H9 (cell line): ENCODE measurements at regions not wholly inside any gene's neighbourhood (a gene's known extent, or its start where the extent isn't known, plus 50 kb on each side); places are given as distances from the start of the nearest gene placed in this dataset.

ENCODE experiments used
- DNase-seq: peaks from one replicate; pipeline ENCODE4 v3.0.0-alpha.2; 2017
- H2AFZ ChIP-seq: one replicate; pipeline ENCODE4 v1.6.1; 2013; ENCODE audit warnings: mild to moderate bottlenecking, low read length, control low read depth, moderate library complexity
- H2AK5ac ChIP-seq: 2 replicates; pipeline ENCODE4 v1.6.1; 2013; ENCODE audit warnings: low read length, control low read depth, mixed read lengths; ENCODE audit not compliant: insufficient read length
- H2BK120ac ChIP-seq: one replicate; pipeline ENCODE4 v1.6.1; 2013; ENCODE audit warnings: low read depth, mild to moderate bottlenecking, low read length, control low read depth, inconsistent platforms; ENCODE audit not compliant: poor library complexity, severe bottlenecking
- H2BK12ac ChIP-seq: 2 replicates; pipeline ENCODE4 v1.6.1; 2013; ENCODE audit warnings: low read length, control low read depth, mixed read lengths, low read depth; ENCODE audit not compliant: insufficient read length
- H2BK15ac ChIP-seq: 2 replicates; pipeline ENCODE4 v1.6.1; 2013; ENCODE audit warnings: low read depth, low read length, control low read depth
- H2BK20ac ChIP-seq: one replicate; pipeline ENCODE4 v1.6.1; 2013; ENCODE audit warnings: low read depth, mild to moderate bottlenecking, low read length, control low read depth, inconsistent platforms; ENCODE audit not compliant: poor library complexity, severe bottlenecking
- H2BK5ac ChIP-seq: 2 replicates; pipeline ENCODE4 v1.6.1; 2013; ENCODE audit warnings: low read length, control low read depth, mixed read lengths; ENCODE audit not compliant: insufficient read length
- H3K14ac ChIP-seq: 2 replicates; pipeline ENCODE4 v1.6.1; 2013; ENCODE audit warnings: low read length, control low read depth; ENCODE audit not compliant: insufficient read depth
- H3K18ac ChIP-seq: 2 replicates; pipeline ENCODE4 v1.6.1; 2013; ENCODE audit warnings: low read depth, mild to moderate bottlenecking, mixed read lengths, low read length, control low read depth; ENCODE audit not compliant: insufficient read length
- H3K23ac ChIP-seq: 2 replicates; pipeline ENCODE4 v1.6.1; 2013; ENCODE audit warnings: low read length, control low read depth, mixed read lengths, low read depth; ENCODE audit not compliant: insufficient read length
- H3K23me2 ChIP-seq: 2 replicates; pipeline ENCODE4 v1.6.1; 2013; ENCODE audit warnings: low read depth, mild to moderate bottlenecking, mixed read lengths, low read length, control low read depth; ENCODE audit not compliant: insufficient read length, poor library complexity, severe bottlenecking
- H3K27ac ChIP-seq: 2 replicates; pipeline ENCODE4 v1.5.1; 2013; ENCODE audit warnings: low read length, control low read depth, mixed read lengths, low read depth; ENCODE audit not compliant: insufficient read length
- H3K27me3 ChIP-seq: 2 replicates; pipeline ENCODE4 v1.6.1; 2013; ENCODE audit warnings: low read length, control low read depth, inconsistent platforms; ENCODE audit not compliant: insufficient read depth
- H3K4ac ChIP-seq: 2 replicates; pipeline ENCODE4 v1.6.1; 2013; ENCODE audit warnings: low read depth, mild to moderate bottlenecking, control low read depth, inconsistent platforms, low read length, moderate library complexity
- H3K4me1 ChIP-seq: 2 replicates; pipeline ENCODE4 v1.6.1; 2013; ENCODE audit warnings: low read length, control low read depth, inconsistent platforms; ENCODE audit not compliant: insufficient read depth
- H3K4me2 ChIP-seq: 2 replicates; pipeline ENCODE4 v1.6.1; 2013; ENCODE audit warnings: low read length, control low read depth, mixed read lengths; ENCODE audit not compliant: insufficient read length, insufficient read depth
- H3K56ac ChIP-seq: 2 replicates; pipeline ENCODE4 v1.6.1; 2013; ENCODE audit warnings: low read depth, mild to moderate bottlenecking, mixed read lengths, low read length, control low read depth; ENCODE audit not compliant: insufficient read length
- H3K79me1 ChIP-seq: 2 replicates; pipeline ENCODE4 v1.6.1; 2013; ENCODE audit warnings: low read depth, mild to moderate bottlenecking, moderate library complexity, low read length, control low read depth, inconsistent platforms; ENCODE audit not compliant: insufficient read depth, poor library complexity, severe bottlenecking
- H3K79me2 ChIP-seq: 2 replicates; pipeline ENCODE4 v1.6.1; 2013; ENCODE audit warnings: low read length, control low read depth, inconsistent platforms; ENCODE audit not compliant: insufficient read depth
- H3K9ac ChIP-seq: 2 replicates; pipeline ENCODE4 v1.6.1; 2013; ENCODE audit warnings: low read length, control low read depth, mixed read lengths; ENCODE audit not compliant: insufficient read length; ENCODE audit errors: extremely low read depth
- H3K9me3 ChIP-seq: one replicate; pipeline ENCODE4 v1.6.1; 2013; ENCODE audit warnings: low read depth, low read length, inconsistent platforms; ENCODE audit not compliant: control insufficient read depth
- H3T11ph ChIP-seq: one replicate; pipeline ENCODE4 v1.6.1; 2013; ENCODE audit warnings: mild to moderate bottlenecking, low read length, control low read depth, inconsistent platforms
- H4K20me1 ChIP-seq: one replicate; pipeline ENCODE4 v1.6.1; 2013; ENCODE audit not compliant: control insufficient read depth, insufficient read length, insufficient read depth
- H4K5ac ChIP-seq: 2 replicates; pipeline ENCODE4 v1.6.1; 2013; ENCODE audit warnings: low read depth, mild to moderate bottlenecking, mixed read lengths, low read length, control low read depth; ENCODE audit not compliant: insufficient read length
- H4K8ac ChIP-seq: replicated peaks from 2 replicates; pipeline ENCODE4 v1.6.1; 2013; ENCODE audit warnings: low read length, control low read depth, mixed read lengths, low read depth; ENCODE audit not compliant: insufficient read length
- H4K91ac ChIP-seq: 2 replicates; pipeline ENCODE4 v1.6.1; 2013; ENCODE audit warnings: low read depth, mild to moderate bottlenecking, moderate library complexity, mixed read lengths, low read length, control low read depth; ENCODE audit not compliant: insufficient read length
- H3K27ac Mint-ChIP-seq, 3 experiments: 2 replicates in 2 of 3; 3 replicates in 1 of 3; pipeline ENCODE4 v1.8.0; 2020 to 2021; ENCODE audit warnings: mixed read lengths in 3 of 3, mild to moderate bottlenecking in 1 of 3, moderate library complexity in 1 of 3
- H3K27me3 Mint-ChIP-seq: 2 replicates; pipeline ENCODE4 v1.8.0; 2021; ENCODE audit warnings: low read depth, mild to moderate bottlenecking, moderate library complexity, mixed read lengths
- H3K36me3 Mint-ChIP-seq, 3 experiments: 2 replicates in 2 of 3; 3 replicates in 1 of 3; pipeline ENCODE4 v1.8.0; 2020 to 2021; ENCODE audit warnings: low read depth in 3 of 3, mixed read lengths in 3 of 3; ENCODE audit not compliant: insufficient read depth in 1 of 3
- H3K4me1 Mint-ChIP-seq, 2 experiments: 2 replicates each; pipeline ENCODE4 v1.8.0; 2020; ENCODE audit warnings: mixed read lengths in 2 of 2
- H3K4me3 Mint-ChIP-seq, 2 experiments: 2 replicates in 1 of 2; 3 replicates in 1 of 2; pipeline ENCODE4 v1.8.0; 2020 to 2021; ENCODE audit warnings: mild to moderate bottlenecking in 2 of 2, mixed read lengths in 2 of 2, moderate library complexity in 1 of 2
- H3K9me3 Mint-ChIP-seq, 2 experiments: 2 replicates in 1 of 2; 3 replicates in 1 of 2; pipeline ENCODE4 v1.8.0; 2020; ENCODE audit warnings: mild to moderate bottlenecking in 2 of 2, mixed read lengths in 2 of 2, moderate library complexity in 1 of 2
- WGBS: extraction: QIAGEN DNeasy Blood & Tissue Kit; methylation state at CpG from one replicate; pipeline ENCODE4 v1.1.7; 2013; ENCODE audit warnings: missing lambda C conversion rate, low lambda C conversion rate, mixed read lengths; ENCODE audit not compliant: insufficient read length; ENCODE audit errors: extremely low coverage; 5-methylcytosine and 5-hydroxymethylcytosine counted together
- TF ChIP-seq, protein P1 (sequence below): fragments of 200-600 bp; sonication (generic); conservative IDR thresholded peaks from 3 replicates; pipeline ENCODE4 v1.8.0; 2021; ENCODE audit warnings: antibody characterized with exemption, mild to moderate bottlenecking

DNA sequence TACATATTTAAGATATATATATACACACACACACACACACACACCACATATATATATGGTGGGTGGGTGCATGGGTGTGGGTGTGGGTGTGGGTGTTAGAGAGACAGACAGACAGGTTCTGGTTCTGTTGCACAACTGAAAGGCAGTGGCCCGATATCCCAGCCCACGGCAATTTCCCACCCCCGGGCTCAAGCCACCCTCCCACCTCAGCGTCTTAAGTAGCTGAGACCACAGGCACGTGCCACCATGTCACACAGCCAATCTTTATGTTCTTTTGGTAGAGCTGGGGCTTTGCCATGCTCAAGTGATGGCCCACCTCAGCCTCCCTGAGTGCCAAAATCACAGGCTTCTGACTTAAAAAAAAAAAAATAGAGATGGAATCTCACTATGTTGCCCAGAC, 417.8 kb upstream of the FOXG1 start:
- H3K4me2 ChIP-seq = no peak overlapping the region
- H3K4me1 Mint-ChIP-seq = no peaks in the 10 kb centered on the region
- no peaks in the 10 kb centered on the region for H3K27me3 ChIP-seq
- H4K20me1 ChIP-seq = no peaks in the 10 kb centered on the region
- no peaks in the 10 kb centered on the region for H3K27me3 Mint-ChIP-seq
- H3K36me3 Mint-ChIP-seq = 0 out of 7 replicates have a peak, but pooled peaks cover 0 to 1% (median 0%) of the 10 kb centered on the region in 3 experiments
- H3K9me3 ChIP-seq = no peaks in the 10 kb centered on the region
- H2BK5ac ChIP-seq = no peak overlapping the region
- WGBS = no CpG with 5 or more reads among the region's 5 CpGs
- no peak overlapping the region for H3K27ac Mint-ChIP-seq
- no peaks in the 10 kb centered on the region for H3K4me1 ChIP-seq
- H4K91ac ChIP-seq = no peak overlapping the region
- H3K4ac ChIP-seq = no peak overlapping the region
- no peak overlapping the region for H3K14ac ChIP-seq
- no peak overlapping the region for H3K4me3 Mint-ChIP-seq
- H3K56ac ChIP-seq = no peak overlapping the region
- TF ChIP-seq, protein P1, sequence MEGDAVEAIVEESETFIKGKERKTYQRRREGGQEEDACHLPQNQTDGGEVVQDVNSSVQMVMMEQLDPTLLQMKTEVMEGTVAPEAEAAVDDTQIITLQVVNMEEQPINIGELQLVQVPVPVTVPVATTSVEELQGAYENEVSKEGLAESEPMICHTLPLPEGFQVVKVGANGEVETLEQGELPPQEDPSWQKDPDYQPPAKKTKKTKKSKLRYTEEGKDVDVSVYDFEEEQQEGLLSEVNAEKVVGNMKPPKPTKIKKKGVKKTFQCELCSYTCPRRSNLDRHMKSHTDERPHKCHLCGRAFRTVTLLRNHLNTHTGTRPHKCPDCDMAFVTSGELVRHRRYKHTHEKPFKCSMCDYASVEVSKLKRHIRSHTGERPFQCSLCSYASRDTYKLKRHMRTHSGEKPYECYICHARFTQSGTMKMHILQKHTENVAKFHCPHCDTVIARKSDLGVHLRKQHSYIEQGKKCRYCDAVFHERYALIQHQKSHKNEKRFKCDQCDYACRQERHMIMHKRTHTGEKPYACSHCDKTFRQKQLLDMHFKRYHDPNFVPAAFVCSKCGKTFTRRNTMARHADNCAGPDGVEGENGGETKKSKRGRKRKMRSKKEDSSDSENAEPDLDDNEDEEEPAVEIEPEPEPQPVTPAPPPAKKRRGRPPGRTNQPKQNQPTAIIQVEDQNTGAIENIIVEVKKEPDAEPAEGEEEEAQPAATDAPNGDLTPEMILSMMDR = no peak
- H3K79me1 ChIP-seq = no peaks in the 10 kb centered on the region
- H3K9me3 Mint-ChIP-seq = peaks cover 0 to 6% of the 10 kb centered on the region in 2 experiments; a peak in 1 of 5 replicates
- H3K27ac ChIP-seq = no peak overlapping the region
- no peak overlapping the region for H3K9ac ChIP-seq
- H2BK20ac ChIP-seq = no peak overlapping the region
- no peak overlapping the region for H3K23ac ChIP-seq
- H2AFZ ChIP-seq = no peak overlapping the region
- no peaks in the 10 kb centered on the region for H3K23me2 ChIP-seq
- no peak overlapping the region for H2BK15ac ChIP-seq
- no peak overlapping the region for H3T11ph ChIP-seq
- no peak overlapping the region for H3K18ac ChIP-seq
- no peak overlapping the region for H2BK120ac ChIP-seq
- H2AK5ac ChIP-seq = no peak overlapping the region
- H4K8ac ChIP-seq = no peak overlapping the region
- DNase-seq = no peak
- no peak overlapping the region for H4K5ac ChIP-seq
- no peaks in the 10 kb centered on the region for H3K79me2 ChIP-seq
- no peak overlapping the region for H2BK12ac ChIP-seq
